Bronchial epithelial cell (primary cell): ENCODE measurements at regions not wholly inside any gene's neighbourhood (a gene's known extent, or its start where the extent isn't known, plus 50 kb on each side); places are given as distances from the start of the nearest gene placed in this dataset.

Source experiments
- DNase-seq: peaks from one replicate; pipeline ENCODE4 v3.0.0-alpha.2; 2010; ENCODE audit warnings: low read depth
- FAIRE-seq: peaks from 2 replicates; lab custom pipeline; 2011; peaks lifted over from hg19 to GRCh38; lab: Jason Lieb, UNC
- H3K27me3 ChIP-seq: 2 replicates; pipeline ENCODE4 v1.5.1; 2011; ENCODE audit warnings: low read length; ENCODE audit not compliant: control insufficient read depth, insufficient read depth
- H3K36me3 ChIP-seq: 2 replicates; pipeline ENCODE4 v1.5.1; 2011; ENCODE audit warnings: low read length; ENCODE audit not compliant: control insufficient read depth, insufficient read depth
- H3K4me3 ChIP-seq: 2 replicates; pipeline ENCODE4 v1.5.1; 2011; ENCODE audit warnings: mild to moderate bottlenecking, low read depth, low read length, control low read depth
- CTCF ChIP-seq: IDR thresholded peaks from 2 replicates; pipeline ENCODE4 v1.5.1; 2011; ENCODE audit warnings: mild to moderate bottlenecking, moderate library complexity, low read length, control low read depth, inconsistent platforms; ENCODE audit not compliant: insufficient read depth, severe bottlenecking

GRCh38 chr6:44682987-44683779 lies 295.7 kb downstream of the CDC5L start:
- no peak for TF ChIP-seq CTCF
- Histone ChIP-seq H3K36me3 (no peaks in the 10 kb centered on the region), H3K27me3 (no peaks in the 10 kb centered on the region), H3K4me3 (no peak overlapping the region)
- DNase-seq (no peak), FAIRE-seq (no peak)

DNA sequence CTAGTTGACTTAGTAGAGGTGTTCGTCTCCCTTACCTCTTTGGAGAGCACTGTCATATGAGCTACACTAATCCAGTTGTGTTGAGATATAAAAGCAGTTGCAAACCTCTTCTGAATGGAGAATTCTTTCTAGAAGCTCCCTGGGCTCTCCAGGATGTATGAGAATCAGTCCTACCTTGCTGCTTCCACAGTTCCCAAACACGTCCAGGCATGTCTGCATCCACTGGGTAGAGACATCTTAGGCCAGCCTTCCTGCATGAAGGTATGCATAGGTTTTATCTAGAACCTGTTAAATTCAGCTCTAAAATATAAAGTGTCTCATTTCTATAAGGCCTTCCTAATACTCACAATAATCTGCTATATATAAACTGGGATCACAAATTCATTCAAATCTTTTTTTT lies 297.7 kb downstream of the CDC5L start:
- no peak for TF ChIP-seq CTCF
- DNase-seq (peak; percentile 86), FAIRE-seq (no peak)

DNA sequence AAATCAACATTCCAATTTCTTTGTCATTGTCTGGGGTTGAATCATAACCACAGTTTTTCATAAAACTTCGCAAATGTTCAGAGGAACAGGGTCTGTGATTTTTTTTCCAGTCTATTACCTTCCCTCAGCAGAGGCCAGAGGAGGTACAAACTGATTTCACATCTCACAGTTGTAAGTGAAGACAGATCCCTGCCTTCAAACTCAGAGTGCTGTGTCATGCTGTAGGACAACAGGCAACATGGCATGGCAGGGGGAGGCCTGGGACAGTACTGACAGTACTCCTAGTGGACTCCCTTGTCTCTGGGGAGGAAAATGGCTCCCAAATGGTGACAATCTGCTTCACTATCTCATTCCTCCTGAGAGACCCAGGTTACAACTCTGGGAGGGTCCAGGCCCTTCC lies 308.6 kb downstream of the CDC5L start:
- Histone ChIP-seq H3K36me3 (no peaks in the 10 kb centered on the region), H3K27me3 (no peaks in the 10 kb centered on the region), H3K4me3 (no peak overlapping the region)
- FAIRE-seq (no peak), DNase-seq (no peak)
- no peak for TF ChIP-seq CTCF

More for the DNA sequence above, 297.7 kb downstream of the CDC5L start:
- Histone ChIP-seq H3K4me3 (no peak overlapping the region), H3K36me3 (no peaks in the 10 kb centered on the region), H3K27me3 (no peaks in the 10 kb centered on the region)

DNA sequence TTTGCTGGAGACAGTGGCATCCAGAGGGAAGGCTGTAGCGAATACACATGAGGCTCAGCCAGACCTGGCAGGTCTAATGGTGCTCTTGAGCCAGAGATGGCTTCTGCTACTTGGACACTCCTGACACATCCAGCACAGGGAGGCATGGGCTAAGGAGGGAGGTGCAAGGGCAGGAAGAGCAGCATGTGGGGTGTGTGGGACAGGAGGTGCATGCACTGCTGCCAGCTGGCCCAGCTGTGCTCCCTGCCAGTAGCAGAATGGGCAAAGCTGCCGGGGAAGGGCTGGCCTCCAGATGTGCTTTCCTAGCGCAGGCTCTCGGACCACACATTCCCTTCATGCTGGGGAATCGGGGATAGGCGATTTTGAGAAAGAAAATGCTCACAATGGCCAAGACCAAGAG lies 309.2 kb downstream of the CDC5L start:
- H3K36me3 ChIP-seq: no peaks in the 10 kb centered on the region
- no peak for TF ChIP-seq CTCF
- DNase-seq (no peak), FAIRE-seq (no peak)
- no peaks in the 10 kb centered on the region for H3K27me3 ChIP-seq
- no peak overlapping the region for H3K4me3 ChIP-seq

DNA sequence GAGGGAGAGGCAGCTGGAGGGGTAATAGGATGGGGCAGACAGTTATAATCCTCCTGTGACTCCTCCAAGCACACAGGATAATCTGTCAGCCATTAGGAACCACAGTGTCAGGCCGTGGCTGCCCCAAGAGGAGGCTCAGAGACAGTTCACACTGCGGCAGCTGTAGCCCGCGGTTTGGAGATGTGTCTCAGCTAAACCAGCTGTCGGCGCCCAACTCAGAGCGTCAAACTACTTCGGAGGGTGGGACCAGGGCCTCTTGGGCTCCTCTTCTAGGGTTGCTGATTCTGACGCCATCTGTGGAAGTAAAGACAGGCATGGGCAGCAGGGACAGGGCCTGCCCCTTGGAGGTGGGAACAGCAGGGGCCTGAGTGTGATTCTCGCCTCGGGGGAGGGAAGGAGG lies 309.8 kb downstream of the CDC5L start:
- Histone ChIP-seq H3K4me3 (no peak overlapping the region), H3K27me3 (no peaks in the 10 kb centered on the region), H3K36me3 (no peaks in the 10 kb centered on the region)
- no peak for TF ChIP-seq CTCF
- FAIRE-seq (no peak), DNase-seq (no peak)

DNA sequence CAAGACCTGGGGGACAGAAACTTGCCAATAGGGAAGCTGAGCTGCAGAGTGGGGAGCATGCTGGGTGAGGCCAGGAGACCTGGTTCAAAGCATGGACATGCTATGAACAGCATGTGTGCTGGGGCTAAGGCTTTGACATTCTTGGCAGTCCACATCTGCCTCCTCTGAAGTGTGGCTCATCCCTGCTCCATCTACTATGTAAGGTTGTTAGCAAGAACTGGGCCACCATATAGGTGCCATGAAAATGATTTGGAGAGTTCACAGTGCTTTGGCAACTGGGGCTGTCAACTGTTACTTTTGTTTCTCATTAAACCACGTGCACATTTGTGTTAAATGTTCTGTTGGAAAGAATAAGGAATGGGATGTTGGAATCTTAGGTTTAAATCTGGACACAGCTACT lies 311.1 kb downstream of the CDC5L start:
- no peak for TF ChIP-seq CTCF
- Histone ChIP-seq H3K4me3 (no peak overlapping the region), H3K36me3 (no peaks in the 10 kb centered on the region), H3K27me3 (no peaks in the 10 kb centered on the region)
- FAIRE-seq (peak; percentile 13), DNase-seq (no peak)
